ENCODE measurements at regions not wholly inside any gene's neighbourhood (a gene's known extent, or its start where the extent isn't known, plus 50 kb on each side); places are given as distances from the start of the nearest gene placed in this dataset.

GRCh38 chr1:80099713-80100112 is 1093.2 kb upstream of the ADGRL4 start:
- H3K4me3 ChIP-seq (replicated peaks in 1 of 3; ENCODE audit: low read depth in 2 of 3, low read length in 3 of 3): no peak overlapping the region
- no peaks in the 10 kb centered on the region for H3K27me3 ChIP-seq (ENCODE audit: control insufficient read depth in 2 of 2, insufficient read depth in 2 of 2, low read length in 2 of 2)
- no peak overlapping the region for H3K4me2 ChIP-seq (replicated peaks; ENCODE audit: extremely low read depth, low read length, poor library complexity, severe bottlenecking)
- no CpG with 5 or more reads among the region's 1 CpG for WGBS (ENCODE audit: insufficient coverage)
- intact Hi-C loops (cut with micrococcal nuclease): no loop called here
- peaks cover 0 to 16% (median 6%) of the 10 kb centered on the region in 7 donors for H3K9me3 Mint-ChIP-seq
- H3K9me3 ChIP-seq (replicated peaks in 1 of 2; ENCODE audit: control insufficient read depth in 1 of 2, insufficient read depth in 1 of 2, low read length in 2 of 2): peaks cover 6 to 8% of the 10 kb centered on the region in 2 donors
- H3K9ac ChIP-seq (ENCODE audit: insufficient read depth, low read length, poor library complexity, severe bottlenecking): no peak overlapping the region
- no peaks in the 10 kb centered on the region for H3K36me3 ChIP-seq (replicated peaks in 1 of 2; ENCODE audit: control insufficient read depth in 1 of 2, insufficient read depth in 2 of 2, low read length in 2 of 2)
- no peak overlapping the region for H3K27ac ChIP-seq (ENCODE audit: low read depth in 1 of 2, low read length in 2 of 2)
- no peaks in the 10 kb centered on the region for H3K27me3 Mint-ChIP-seq (ENCODE audit: low read depth in 3 of 3)
- H2AFZ ChIP-seq (ENCODE audit: insufficient read depth, low read depth, low read length, poor library complexity, severe bottlenecking): no peak overlapping the region
- H4K20me1 ChIP-seq (ENCODE audit: insufficient read depth, low read length): no peaks in the 10 kb centered on the region
- no peak for DNase-seq
- H3K4me1 ChIP-seq (ENCODE audit: control insufficient read depth in 1 of 2, insufficient read depth in 2 of 2, low read length in 2 of 2): no peaks in the 10 kb centered on the region
- no peaks in the 10 kb centered on the region for H3K36me3 Mint-ChIP-seq
- no peaks in the 10 kb centered on the region for H3K4me1 Mint-ChIP-seq
- no peak for TF ChIP-seq CTCF (IDR thresholded peaks at IDR 0.05)
- no peaks in the 10 kb centered on the region for H3K79me2 ChIP-seq (ENCODE audit: insufficient read depth, low read length)
- no peak overlapping the region for H3K4me3 Mint-ChIP-seq
- no peak overlapping the region for H3K27ac Mint-ChIP-seq

- H4K20me1 ChIP-seq (ENCODE audit: insufficient read depth, low read length): no peaks in the 10 kb centered on the region
- no peak overlapping the region for H3K4me2 ChIP-seq (replicated peaks; ENCODE audit: extremely low read depth, low read length, poor library complexity, severe bottlenecking)
- no peaks in the 10 kb centered on the region for H3K27me3 ChIP-seq (ENCODE audit: control insufficient read depth in 2 of 2, insufficient read depth in 2 of 2, low read length in 2 of 2)
- peaks cover 4 to 5% of the 10 kb centered on the region in 2 donors for H3K9me3 ChIP-seq (replicated peaks in 1 of 2; ENCODE audit: control insufficient read depth in 1 of 2, insufficient read depth in 1 of 2, low read length in 2 of 2)
- no peak overlapping the region for H3K4me3 ChIP-seq (replicated peaks in 1 of 3; ENCODE audit: low read depth in 2 of 3, low read length in 3 of 3)
- H3K4me1 ChIP-seq (ENCODE audit: control insufficient read depth in 1 of 2, insufficient read depth in 2 of 2, low read length in 2 of 2): no peaks in the 10 kb centered on the region
- intact Hi-C loops (cut with micrococcal nuclease): no loop called here
- no peak for TF ChIP-seq CTCF (IDR thresholded peaks at IDR 0.05)
- H2AFZ ChIP-seq (ENCODE audit: insufficient read depth, low read depth, low read length, poor library complexity, severe bottlenecking): no peak overlapping the region
- Mint-ChIP-seq H3K4me1 (no peaks in the 10 kb centered on the region), H3K4me3 (no peak overlapping the region), H3K27ac (no peak overlapping the region), H3K27me3 (ENCODE audit: low read depth in 3 of 3) (peaks cover 0 to 2% (median 0%) of the 10 kb centered on the region in 3 donors), H3K9me3 (peaks cover 0 to 11% (median 3%) of the 10 kb centered on the region in 7 donors), H3K36me3 (no peaks in the 10 kb centered on the region)
- H3K36me3 ChIP-seq (replicated peaks in 1 of 2; ENCODE audit: control insufficient read depth in 1 of 2, insufficient read depth in 2 of 2, low read length in 2 of 2): no peaks in the 10 kb centered on the region
- DNase-seq: no peak
- no peak overlapping the region for H3K27ac ChIP-seq (ENCODE audit: low read depth in 1 of 2, low read length in 2 of 2)
- H3K9ac ChIP-seq (ENCODE audit: insufficient read depth, low read length, poor library complexity, severe bottlenecking): no peak overlapping the region
- no peaks in the 10 kb centered on the region for H3K79me2 ChIP-seq (ENCODE audit: insufficient read depth, low read length)
Observed at GRCh38 chr1:80085067-80085466, 1078.5 kb upstream of the ADGRL4 start.
